Prostate gland (tissue), 2 donors: ENCODE measurements at regions not wholly inside any gene's neighbourhood (a gene's known extent, or its start where the extent isn't known, plus 50 kb on each side); places are given as distances from the start of the nearest gene placed in this dataset.
"Not testable (repeated sequence)": the region's sequence is repeated elsewhere in the genome, so short reads cannot be mapped to it uniquely, and the experiment has no call there.

ENCODE experiments used
- DNase-seq: peaks from one replicate; pipeline ENCODE4 v3.0.0-alpha.2; 2019; ENCODE audit warnings: low spot score
- H3K27ac ChIP-seq, 2 donors: fragments of 200-600 bp; sonication (generic); 2 replicates each; pipeline ENCODE4 v1.5.1; 2017 to 2019
- H3K27me3 ChIP-seq: fragments of 200-600 bp; sonication (generic); replicated peaks from 2 replicates; pipeline ENCODE4 v1.5.1; 2019; ENCODE audit not compliant: insufficient read depth
- H3K36me3 ChIP-seq, 2 donors: fragments of 200-600 bp; sonication (generic); 1 replicate in 1 of 2; 2 replicates in 1 of 2; pipeline versions ENCODE4 v1.5.1 to v1.8.1; 2017 to 2019
- H3K4me1 ChIP-seq: fragments of 200-600 bp; sonication (generic); replicated peaks from 2 replicates; pipeline ENCODE4 v1.5.1; 2019
- H3K4me3 ChIP-seq, 2 donors: fragments of 200-600 bp; sonication (generic); 2 replicates each; pipeline ENCODE4 v1.5.1; 2017 to 2019
- H3K9me3 ChIP-seq: fragments of 200-600 bp; sonication (generic); 2 replicates; pipeline ENCODE4 v1.5.1; 2017
- CTCF ChIP-seq, 4 experiments: fragments of 200-600 bp in 2 of 4; fragments of 450-650 bp in 2 of 4; sonication (generic) in 2 of 4; IDR thresholded peaks; 1 replicate in 3 of 4; 2 replicates in 1 of 4; pipeline ENCODE4 v1.5.1; 2016 to 2019; ENCODE audit warnings: antibody characterized with exemption in 4 of 4, mild to moderate bottlenecking in 2 of 4, moderate library complexity in 2 of 4
- POLR2A ChIP-seq: fragments of 450-650 bp; IDR thresholded peaks from one replicate; pipeline ENCODE4 v1.6.1; 2016; ENCODE audit warnings: antibody characterized with exemption, mild to moderate bottlenecking
- POLR2AphosphoS5 ChIP-seq: sonication (generic); formaldehyde crosslinking; IDR thresholded peaks from one replicate; pipeline ENCODE4 v1.6.1; 2017; ENCODE audit warnings: antibody characterized with exemption
- WGBS: methylation state at CpG from one replicate; pipeline ENCODE4 v1.1.5; 2018; 5-methylcytosine and 5-hydroxymethylcytosine counted together
- intact Hi-C: fragments of 100-400 bp; cut with DNase I; formaldehyde crosslinking; loops from one replicate; pipeline ENCODE4 v1.14.2; 2022

- TF ChIP-seq POLR2A (no peak), POLR2AphosphoS5 (no peak), CTCF (IDR thresholded peaks at IDR 0.05) (no peak)
- no peak for DNase-seq
- no peaks in the 10 kb centered on the region for H3K36me3 ChIP-seq
- no peaks in the 10 kb centered on the region for H3K4me1 ChIP-seq
- 89% methylated on average over 33 of the region's 35 CpGs for WGBS
- no peak overlapping the region for H3K27ac ChIP-seq
- intact Hi-C loops = no loop called here
- H3K27me3 ChIP-seq = no peaks in the 10 kb centered on the region
- H3K4me3 ChIP-seq = no peak overlapping the region
- no peaks in the 10 kb centered on the region for H3K9me3 ChIP-seq
Observed at GRCh38 chr4:189807031-189807430, 133.6 kb upstream of the FRG1 start.

DNA sequence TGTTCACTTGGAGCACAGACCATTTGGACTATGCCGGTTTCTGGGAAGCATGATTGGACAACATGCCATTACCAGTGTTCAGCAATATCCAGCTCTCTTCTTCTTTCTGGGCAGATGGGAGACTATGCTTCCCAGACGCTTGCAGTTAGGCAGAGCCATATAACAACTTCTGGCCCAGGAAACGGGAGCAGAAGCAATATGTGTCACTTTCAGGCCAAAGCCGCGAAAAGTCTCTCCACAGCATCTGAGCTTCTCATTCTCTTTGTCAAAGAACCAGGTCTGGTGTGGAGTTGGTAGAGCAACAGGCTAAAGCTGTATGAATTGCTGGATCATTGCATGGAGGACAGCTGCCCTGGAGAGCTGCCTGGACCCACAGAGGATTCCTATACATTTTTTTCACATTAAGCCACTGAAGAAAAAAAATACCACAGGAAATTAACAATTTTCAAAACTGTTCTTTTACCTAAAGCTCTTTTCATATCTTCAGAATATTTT, 131.4 kb upstream of the FRG1 start:
- H3K36me3 ChIP-seq = no peaks in the 10 kb centered on the region
- H3K27ac ChIP-seq = no peak overlapping the region
- intact Hi-C loops = no loop called here
- H3K9me3 ChIP-seq = no peaks in the 10 kb centered on the region
- TF ChIP-seq POLR2A (no peak), POLR2AphosphoS5 (no peak), CTCF (IDR thresholded peaks at IDR 0.05) (no peak)
- WGBS = 93% methylated on average over 5 of the region's 5 CpGs
- no peak for DNase-seq
- H3K27me3 ChIP-seq = no peaks in the 10 kb centered on the region
- H3K4me3 ChIP-seq = no peak overlapping the region
- H3K4me1 ChIP-seq = no peaks in the 10 kb centered on the region

- H3K9me3 ChIP-seq = no peaks in the 10 kb centered on the region
- WGBS = 68% methylated on average over 9 of the region's 9 CpGs
- intact Hi-C loops = no loop called here
- no peak overlapping the region for H3K27ac ChIP-seq
- TF ChIP-seq CTCF (IDR thresholded peaks at IDR 0.05) (no peak), POLR2A (no peak), POLR2AphosphoS5 (no peak)
- H3K4me1 ChIP-seq = no peaks in the 10 kb centered on the region
- H3K27me3 ChIP-seq = no peaks in the 10 kb centered on the region
- no peak for DNase-seq
- no peak overlapping the region for H3K4me3 ChIP-seq
- H3K36me3 ChIP-seq = no peaks in the 10 kb centered on the region
Observed at GRCh38 chr4:189809839-189810238, 130.8 kb upstream of the FRG1 start.

DNA sequence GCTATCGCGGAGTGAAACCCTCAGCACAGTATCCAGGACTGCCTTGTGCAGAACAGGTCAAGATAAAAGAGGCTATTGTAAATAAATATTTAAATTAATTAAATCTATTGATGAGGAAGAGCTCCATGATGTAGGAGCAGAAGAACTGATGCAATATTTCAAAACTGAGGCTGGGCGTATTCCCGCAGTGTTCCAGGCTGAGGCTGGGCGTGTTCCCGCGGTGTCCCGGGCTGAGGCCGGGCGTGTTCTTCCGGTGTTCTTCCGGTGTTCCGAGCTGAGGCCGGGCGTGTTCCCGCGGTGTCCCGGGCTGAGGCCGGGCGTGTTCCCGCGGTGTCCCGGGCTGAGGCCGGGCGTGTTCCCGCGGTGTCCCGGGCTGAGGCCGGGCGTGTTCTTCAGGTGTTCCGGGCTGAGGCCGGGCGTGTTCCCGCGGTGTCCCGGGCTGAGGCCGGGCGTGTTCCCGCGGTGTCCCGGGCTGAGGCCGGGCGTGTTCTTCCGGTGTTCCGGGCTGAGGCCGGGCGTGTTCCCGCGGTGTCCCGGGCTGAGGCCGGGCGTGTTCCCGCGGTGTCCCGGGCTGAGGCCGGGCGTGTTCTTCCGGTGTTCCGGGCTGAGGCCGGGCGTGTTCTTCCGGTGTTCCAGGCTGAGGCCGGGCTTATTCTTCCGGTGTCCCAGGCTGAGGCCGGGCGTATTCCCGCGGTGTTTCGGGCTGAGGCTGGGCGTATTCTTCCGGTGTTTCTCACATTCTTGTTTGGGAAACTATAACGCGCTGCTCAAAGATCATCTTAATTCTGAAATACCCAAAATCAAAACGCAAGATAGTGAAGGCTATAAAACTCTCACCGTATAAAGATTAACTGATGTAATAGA, 130.1 kb upstream of the FRG1 start:
- H3K27ac ChIP-seq, DNase-seq, intact Hi-C loops, H3K27me3 ChIP-seq, H3K9me3 ChIP-seq, H3K36me3 ChIP-seq, H3K4me1 ChIP-seq: not testable (repeated sequence)
- 30% methylated on average over 41 of the region's 75 CpGs for WGBS
- H3K4me3 ChIP-seq = peak overlapping the region in 1 of 2 donors; percentile 10

DNA sequence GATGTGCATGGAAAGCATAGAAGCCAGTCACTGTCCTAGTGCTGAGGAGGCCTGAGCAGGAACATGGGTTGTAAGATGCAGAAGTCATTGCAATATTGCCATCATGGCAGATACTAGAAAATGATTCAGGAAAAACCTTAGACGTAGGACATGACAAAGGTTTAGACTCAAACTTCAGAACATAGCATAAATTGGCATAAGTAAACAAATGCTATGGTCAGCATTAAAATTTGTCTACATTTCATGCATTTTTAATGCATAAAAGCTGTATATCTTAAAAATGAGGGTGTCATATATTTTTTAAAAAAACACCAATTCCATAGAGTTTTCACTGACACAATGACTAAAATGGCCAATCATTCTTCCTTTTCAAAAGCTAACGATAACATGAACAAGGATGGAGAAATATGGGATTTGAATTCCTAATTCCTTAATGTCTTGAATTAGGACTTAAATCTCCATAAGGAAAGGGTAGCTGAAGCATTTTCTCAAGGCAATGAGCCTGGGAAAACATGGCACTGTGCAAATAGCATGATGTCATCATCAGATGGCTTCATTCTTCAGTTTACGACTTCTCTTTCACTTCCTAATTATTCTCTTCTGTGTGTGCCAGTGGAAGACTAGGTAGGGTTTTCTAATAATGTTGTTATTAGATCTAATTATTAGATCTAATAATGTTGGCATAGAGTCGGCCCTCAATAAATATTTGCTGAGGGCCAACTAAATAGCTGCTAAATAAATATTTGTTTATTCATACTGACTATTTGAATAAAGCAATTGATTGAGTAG, 125.1 kb upstream of the FRG1 start:
- no peaks in the 10 kb centered on the region for H3K27me3 ChIP-seq
- 73% methylated on average over 4 of the region's 4 CpGs for whole genome bisulfite sequencing
- no peaks in the 10 kb centered on the region for H3K9me3 ChIP-seq

More for the DNA sequence above, 125.1 kb upstream of the FRG1 start:
- DNase-seq = no peak
- Histone ChIP-seq H3K36me3 (no peaks in the 10 kb centered on the region), H3K4me3 (no peak overlapping the region), H3K27ac (no peak overlapping the region), H3K4me1 (no peaks in the 10 kb centered on the region)
- intact Hi-C loops = no loop called here
- TF ChIP-seq POLR2A (no peak), POLR2AphosphoS5 (no peak), CTCF (IDR thresholded peaks at IDR 0.05) (no peak)
